ENCODE measurements at regions not wholly inside any gene's neighbourhood (a gene's known extent, or its start where the extent isn't known, plus 50 kb on each side); places are given as distances from the start of the nearest gene placed in this dataset.

- DNase-seq, result no peak
- Histone ChIP-seq H3K27me3 (ENCODE audit: low read depth) (no peaks in the 10 kb centered on the region), H3K36me3 (no peaks in the 10 kb centered on the region), H3K4me1 (no peaks in the 10 kb centered on the region), H3K4me3 (no peak overlapping the region), H3K27ac (replicated peaks) (no peak overlapping the region), H3K9me3 (replicated peaks) (no peaks in the 10 kb centered on the region)
- intact Hi-C loops (cut with micrococcal nuclease), result no loop called here
- no peak for TF ChIP-seq CTCF (IDR thresholded peaks at IDR 0.05; ENCODE audit: borderline replicate concordance)
Measured at GRCh38 chr5:145162626-145163025, 672.5 kb downstream of the PRELID2 start.

- no peak for TF ChIP-seq CTCF (IDR thresholded peaks at IDR 0.05; ENCODE audit: borderline replicate concordance)
- Histone ChIP-seq H3K9me3 (replicated peaks) (no peaks in the 10 kb centered on the region), H3K4me3 (no peak overlapping the region), H3K36me3 (no peaks in the 10 kb centered on the region), H3K27ac (replicated peaks) (no peak overlapping the region), H3K27me3 (ENCODE audit: low read depth) (no peaks in the 10 kb centered on the region), H3K4me1 (no peaks in the 10 kb centered on the region)
- DNase-seq, result no peak
- intact Hi-C loops (cut with micrococcal nuclease), result no loop called here
Measured at GRCh38 chr5:145161391-145161790, 673.8 kb downstream of the PRELID2 start.

- H3K4me3 ChIP-seq, result no peak overlapping the region
- no peak overlapping the region for H3K27ac ChIP-seq (replicated peaks)
- DNase-seq, result no peak
- no peaks in the 10 kb centered on the region for H3K36me3 ChIP-seq
- H3K4me1 ChIP-seq, result no peaks in the 10 kb centered on the region
- intact Hi-C loops (cut with micrococcal nuclease), result no loop called here
- no peaks in the 10 kb centered on the region for H3K9me3 ChIP-seq (replicated peaks)
- H3K27me3 ChIP-seq (ENCODE audit: low read depth), result no peaks in the 10 kb centered on the region
- no peak for TF ChIP-seq CTCF (IDR thresholded peaks at IDR 0.05; ENCODE audit: borderline replicate concordance)
Measured at GRCh38 chr5:145160679-145161078, 674.5 kb downstream of the PRELID2 start.

GRCh38 chr5:145158730-145159129 is 676.4 kb downstream of the PRELID2 start:
- DNase-seq, result no peak
- intact Hi-C loops (cut with micrococcal nuclease), result no loop called here
- no peaks in the 10 kb centered on the region for H3K27me3 ChIP-seq (ENCODE audit: low read depth)
- H3K36me3 ChIP-seq, result no peaks in the 10 kb centered on the region
- no peak for TF ChIP-seq CTCF (IDR thresholded peaks at IDR 0.05; ENCODE audit: borderline replicate concordance)
- no peaks in the 10 kb centered on the region for H3K4me1 ChIP-seq
- H3K27ac ChIP-seq (replicated peaks), result no peak overlapping the region
- no peak overlapping the region for H3K4me3 ChIP-seq
- H3K9me3 ChIP-seq (replicated peaks), result no peaks in the 10 kb centered on the region

GRCh38 chr5:145157841-145158240 is 677.3 kb downstream of the PRELID2 start:
- no peak for DNase-seq
- intact Hi-C loops (cut with micrococcal nuclease), result no loop called here
- no peaks in the 10 kb centered on the region for H3K36me3 ChIP-seq
- H3K27me3 ChIP-seq (ENCODE audit: low read depth), result no peaks in the 10 kb centered on the region
- no peak for TF ChIP-seq CTCF (IDR thresholded peaks at IDR 0.05; ENCODE audit: borderline replicate concordance)
- no peaks in the 10 kb centered on the region for H3K9me3 ChIP-seq (replicated peaks)
- no peak overlapping the region for H3K4me3 ChIP-seq
- no peaks in the 10 kb centered on the region for H3K4me1 ChIP-seq
- H3K27ac ChIP-seq (replicated peaks), result no peak overlapping the region

GRCh38 chr5:145141534-145141933 is 693.6 kb downstream of the PRELID2 start:
- Histone ChIP-seq H3K4me3 (no peak overlapping the region), H3K27ac (replicated peaks) (no peak overlapping the region), H3K4me1 (no peaks in the 10 kb centered on the region), H3K9me3 (replicated peaks) (no peaks in the 10 kb centered on the region), H3K36me3 (no peaks in the 10 kb centered on the region), H3K27me3 (ENCODE audit: low read depth) (peaks cover 6% of the 10 kb centered on the region)
- TF ChIP-seq CTCF (IDR thresholded peaks at IDR 0.05; ENCODE audit: borderline replicate concordance), result no peak
- intact Hi-C loops (cut with micrococcal nuclease), result no loop called here
- no peak for DNase-seq
